Left kidney (tissue), 1 donor: ENCODE measurements at regions not wholly inside any gene's neighbourhood (a gene's known extent, or its start where the extent isn't known, plus 50 kb on each side); places are given as distances from the start of the nearest gene placed in this dataset.
"Not testable (repeated sequence)": the region's sequence is repeated elsewhere in the genome, so short reads cannot be mapped to it uniquely, and the experiment has no call there.

Experiments
- DNase-seq: peaks from one replicate; pipeline ENCODE4 v3.0.0-alpha.2; 2013

GRCh38 chr6:125431971-125432370, 130.2 kb upstream of the HDDC2 start:
- DNase-seq: no peak

GRCh38 chr6:125432963-125433362, 131.2 kb upstream of the HDDC2 start:
- DNase-seq: no peak

- no peak for DNase-seq
These were observed 133.0 kb upstream of the HDDC2 start for GRCh38 chr6:125434760-125435159.

DNA sequence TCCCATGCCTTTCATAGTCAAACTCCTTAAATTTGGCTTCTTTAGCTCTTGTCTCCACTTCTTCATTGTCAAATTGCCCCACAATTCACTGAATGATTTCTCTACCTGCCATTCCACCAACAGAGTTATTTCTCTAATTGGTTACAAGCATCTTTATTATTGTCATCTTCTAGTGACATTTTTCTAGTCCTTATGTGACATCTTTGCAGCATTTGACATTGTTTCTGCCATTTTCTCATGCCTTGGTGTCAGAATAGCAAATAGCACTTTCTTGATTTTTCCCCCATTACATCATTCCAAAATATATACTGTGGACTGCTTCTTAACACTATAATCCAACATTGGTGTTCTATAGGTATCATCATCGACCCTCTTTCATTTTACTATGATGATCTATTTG, 137.7 kb upstream of the HDDC2 start:
- DNase-seq: no peak

GRCh38 chr6:125444006-125444923, 142.5 kb upstream of the HDDC2 start:
- peak; percentile 8 for DNase-seq

GRCh38 chr6:125445054-125445453, 143.3 kb upstream of the HDDC2 start:
- no peak for DNase-seq

- no peak for DNase-seq
These were observed 144.2 kb upstream of the HDDC2 start for GRCh38 chr6:125446011-125446410.

- DNase-seq: no peak
These were observed 150.0 kb upstream of the HDDC2 start for GRCh38 chr6:125451750-125452149.

GRCh38 chr6:125453516-125453915, 151.7 kb upstream of the HDDC2 start:
- DNase-seq: no peak

GRCh38 chr6:125454351-125454750, 152.6 kb upstream of the HDDC2 start:
- DNase-seq: no peak

DNA sequence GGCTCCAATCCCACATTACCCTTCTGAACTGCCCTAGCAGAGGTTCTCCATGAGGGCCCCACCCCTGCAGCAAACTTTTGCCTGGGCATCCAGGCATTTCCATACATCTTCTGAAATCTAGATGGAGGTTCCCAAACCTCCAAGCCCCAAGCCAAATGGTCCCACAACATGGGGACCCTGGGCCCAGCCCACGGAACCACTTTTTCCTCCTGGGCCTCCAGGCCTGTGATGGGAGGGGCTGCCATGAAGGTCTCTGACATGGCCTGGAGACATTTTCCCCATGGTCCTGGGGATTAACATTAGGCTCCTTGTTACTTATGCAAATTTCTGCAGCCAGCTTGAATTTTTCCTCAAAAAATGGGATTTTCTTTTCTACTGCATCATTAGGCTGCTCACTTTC, 156.7 kb upstream of the HDDC2 start:
- DNase-seq: not testable (repeated sequence)

DNA sequence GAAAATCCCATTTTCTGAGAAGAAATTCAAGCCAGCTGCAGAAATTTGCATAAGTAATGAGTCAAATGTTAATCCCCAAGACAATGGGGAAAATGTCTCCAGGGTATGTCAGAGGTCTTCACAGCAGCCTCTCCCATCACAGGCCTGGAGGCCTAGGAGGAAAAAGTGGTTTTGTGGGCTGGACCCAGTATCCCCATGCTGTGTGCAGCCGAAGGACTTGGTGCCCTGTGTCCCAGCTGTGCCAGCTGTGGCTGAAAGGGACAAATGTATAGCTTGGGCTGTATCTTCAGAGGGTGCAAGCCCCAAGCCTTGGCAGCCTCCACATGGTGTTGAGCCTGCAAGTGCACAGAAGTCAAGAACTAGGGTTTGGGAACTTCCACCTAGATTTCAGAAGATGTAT, 163.6 kb upstream of the HDDC2 start:
- DNase-seq: not testable (repeated sequence)

DNA sequence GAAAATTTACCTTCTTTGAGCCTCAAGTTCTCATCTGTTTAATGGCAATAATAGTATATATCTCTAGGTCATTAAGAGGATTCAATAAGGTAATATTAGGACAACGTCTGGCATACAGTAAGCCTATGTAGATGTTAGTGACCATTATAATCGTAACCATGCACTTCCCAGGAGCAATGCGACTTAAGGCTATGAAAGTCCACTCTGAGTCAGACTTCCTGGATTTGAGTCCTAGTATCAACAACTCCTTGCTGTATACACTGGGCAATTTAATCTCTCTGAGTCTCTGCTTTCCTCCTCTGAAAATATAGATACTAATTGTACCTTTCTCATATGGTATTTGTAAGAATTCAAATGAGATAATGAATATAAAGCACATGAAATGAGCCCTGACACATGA, 168.1 kb upstream of the HDDC2 start:
- no peak for DNase-seq

DNA sequence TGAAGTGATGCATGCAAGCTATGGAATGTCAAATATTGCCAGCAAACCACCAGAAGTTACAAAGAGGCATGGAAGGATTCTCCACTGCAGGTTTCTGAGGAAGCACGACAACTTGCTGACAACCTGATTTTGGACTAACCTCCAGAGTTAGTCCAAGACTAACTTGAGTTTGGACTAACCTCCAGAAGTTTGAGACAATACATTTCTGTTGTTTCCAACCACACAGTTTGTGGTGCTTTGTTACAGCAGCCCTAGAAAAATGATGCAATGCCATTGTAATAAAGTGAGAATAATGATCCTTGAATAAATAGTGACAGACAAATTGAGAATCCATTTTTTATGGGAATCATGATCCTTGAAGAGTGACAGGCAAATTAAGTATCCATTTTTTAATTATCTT, 169.9 kb upstream of the HDDC2 start:
- DNase-seq: no peak

DNA sequence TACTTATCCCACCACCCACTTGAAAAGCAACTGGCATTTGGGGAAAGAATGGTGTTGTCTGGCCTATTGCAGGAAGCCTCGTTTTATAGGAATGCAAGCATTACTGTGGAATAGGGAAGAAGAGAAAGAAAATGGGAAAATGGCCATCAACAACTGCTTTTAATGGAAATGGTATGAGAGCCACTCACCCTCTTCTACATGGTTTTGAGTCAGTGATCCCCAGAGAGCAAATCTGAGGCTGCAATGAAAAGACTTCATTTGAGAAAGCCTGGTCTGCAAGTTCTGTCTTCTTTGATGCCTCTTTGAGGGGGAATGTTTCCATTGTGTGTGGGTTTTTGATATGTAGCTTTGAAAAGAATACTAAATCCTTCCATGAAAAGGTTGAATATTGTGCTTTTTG, 172.3 kb upstream of the HDDC2 start:
- no peak for DNase-seq

DNA sequence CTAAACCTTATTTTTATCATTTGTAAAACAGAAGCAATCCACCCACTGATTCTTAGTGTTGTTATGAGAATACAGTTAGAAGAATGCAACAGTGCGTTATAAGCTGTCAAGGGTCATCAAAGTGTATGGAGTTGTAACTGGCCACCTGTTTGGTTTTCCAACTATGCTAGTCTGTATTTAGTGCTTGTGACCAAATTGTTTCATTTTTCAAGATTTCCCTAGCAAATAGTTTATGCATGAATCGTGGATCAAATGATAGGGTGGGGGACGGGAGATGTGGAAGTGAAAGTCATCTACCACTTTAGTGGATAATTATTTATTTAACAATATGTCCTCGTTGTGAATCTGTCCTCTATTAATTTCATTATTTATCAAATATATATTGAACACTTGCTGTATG, 175.4 kb upstream of the HDDC2 start:
- no peak for DNase-seq

DNA sequence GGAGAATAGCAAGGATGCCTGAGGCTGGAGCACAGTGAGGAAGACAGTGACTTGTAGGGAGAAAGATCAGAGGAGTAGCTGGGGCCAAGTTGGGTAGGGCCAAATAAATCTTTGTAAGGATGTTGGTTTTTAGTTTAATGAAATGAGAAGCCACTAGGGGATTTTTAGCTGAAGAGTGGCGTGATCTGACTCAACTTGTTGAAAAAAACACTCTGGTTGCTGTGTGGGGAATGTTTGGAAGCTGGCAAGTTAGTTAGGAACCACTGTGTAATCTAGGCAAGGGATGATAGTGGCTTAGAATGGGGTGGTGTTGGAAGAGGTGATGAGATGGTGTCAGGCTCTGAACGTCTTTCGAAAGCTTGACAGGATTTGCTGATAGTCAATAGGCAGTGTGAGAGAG, 176.1 kb upstream of the HDDC2 start:
- no peak for DNase-seq

- no peak for DNase-seq
These were observed 178.4 kb upstream of the HDDC2 start for GRCh38 chr6:125480146-125480545.

DNA sequence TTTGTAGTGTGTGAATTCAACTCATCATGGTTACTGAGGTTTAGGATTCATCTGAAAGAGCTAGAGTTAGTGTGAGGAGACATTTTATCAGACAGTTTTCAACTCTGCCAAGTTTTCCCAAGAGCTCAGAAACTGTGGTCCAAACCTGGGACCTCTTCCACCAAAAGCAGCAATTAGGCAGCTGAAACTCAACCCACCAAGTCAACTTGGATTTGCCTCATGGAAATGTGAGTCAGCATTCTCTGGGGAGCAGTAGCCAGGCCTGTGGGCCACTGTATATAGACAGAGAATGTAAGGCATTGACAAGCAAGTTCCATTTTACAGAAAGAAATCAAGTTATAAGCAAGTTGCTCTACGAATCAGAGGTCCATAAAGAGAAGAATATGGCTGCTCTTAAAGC, 178.8 kb upstream of the HDDC2 start:
- no peak for DNase-seq

GRCh38 chr6:125481056-125481455, 179.3 kb upstream of the HDDC2 start:
- no peak for DNase-seq

GRCh38 chr6:125485757-125486156, 184.0 kb upstream of the HDDC2 start:
- DNase-seq: no peak

GRCh38 chr6:125486881-125487280, 185.1 kb upstream of the HDDC2 start:
- no peak for DNase-seq

DNA sequence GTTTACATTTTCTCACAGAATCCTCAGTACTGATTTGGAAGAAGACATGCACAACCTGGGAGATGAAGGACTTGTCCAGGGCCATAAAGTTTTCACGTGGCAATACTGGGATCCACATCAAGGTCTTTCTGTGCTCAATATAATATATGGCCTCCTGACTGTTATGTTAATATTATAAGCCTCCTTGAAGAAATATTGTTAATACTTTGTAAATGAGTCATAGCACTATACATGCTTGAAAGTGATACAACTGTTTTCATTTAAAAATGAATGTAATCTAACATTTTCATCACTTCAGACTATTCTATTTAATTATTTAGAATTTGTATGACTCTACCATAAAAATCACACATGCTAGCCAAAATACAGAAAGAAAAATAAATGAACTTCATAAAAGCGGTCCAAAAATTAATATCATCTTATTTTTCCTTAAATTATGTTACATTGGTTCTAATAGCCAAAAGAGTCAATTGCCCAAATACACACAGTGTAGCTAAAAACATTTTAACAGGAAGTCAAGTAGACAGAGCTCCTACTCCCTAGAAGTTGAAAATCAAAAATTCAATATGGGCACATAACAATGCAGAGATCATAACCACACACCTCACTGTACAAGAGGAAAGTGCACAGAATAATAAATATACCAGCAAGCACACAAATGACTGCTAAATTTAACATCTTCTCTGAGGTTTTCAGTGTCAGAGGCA, 188.0 kb upstream of the HDDC2 start:
- DNase-seq: no peak
